GM12873 (cell line): ENCODE measurements at regions not wholly inside any gene's neighbourhood (a gene's known extent, or its start where the extent isn't known, plus 50 kb on each side); places are given as distances from the start of the nearest gene placed in this dataset.

Source experiments
- CTCF ChIP-seq: IDR thresholded peaks from 2 replicates; pipeline ENCODE4 v1.5.1; 2012; ENCODE audit warnings: low read depth, mild to moderate bottlenecking, moderate library complexity, low read length, control low read depth; ENCODE audit not compliant: insufficient read depth; ENCODE audit errors: missing control alignments

- no peak for TF ChIP-seq CTCF
These were observed 479.3 kb downstream of the EPHA3 start for GRCh38 chr3:89586676-89587075.

- TF ChIP-seq CTCF, result no peak
These were observed 498.7 kb downstream of the EPHA3 start for GRCh38 chr3:89606151-89606550.

- no peak for TF ChIP-seq CTCF
These were observed 504.6 kb downstream of the EPHA3 start for GRCh38 chr3:89612027-89612426.

GRCh38 chr3:89613241-89613640 is 505.8 kb downstream of the EPHA3 start:
- no peak for TF ChIP-seq CTCF

GRCh38 chr3:89617706-89618105 is 510.3 kb downstream of the EPHA3 start:
- TF ChIP-seq CTCF, result no peak

GRCh38 chr3:89619263-89619662 is 511.8 kb downstream of the EPHA3 start:
- TF ChIP-seq CTCF, result no peak

GRCh38 chr3:89622063-89622700 is 514.8 kb downstream of the EPHA3 start:
- TF ChIP-seq CTCF, result no peak

- TF ChIP-seq CTCF, result no peak
These were observed 517.1 kb downstream of the EPHA3 start for GRCh38 chr3:89624494-89624893.
